GM12865 (cell line): ENCODE measurements at regions not wholly inside any gene's neighbourhood (a gene's known extent, or its start where the extent isn't known, plus 50 kb on each side); places are given as distances from the start of the nearest gene placed in this dataset.
"Not testable (repeated sequence)": the region's sequence is repeated elsewhere in the genome, so short reads cannot be mapped to it uniquely, and the experiment has no call there.

ENCODE experiments used
- DNase-seq: peaks from one replicate; pipeline ENCODE4 v3.0.0; 2010; ENCODE audit warnings: low read depth
- H3K4me3 ChIP-seq: 2 replicates; pipeline ENCODE4 v1.5.1; 2011; ENCODE audit warnings: mild to moderate bottlenecking, low read depth, low read length, control low read depth
- TF ChIP-seq, protein P1 (sequence below): IDR thresholded peaks from 2 replicates; pipeline ENCODE4 v1.5.1; 2011; ENCODE audit warnings: low read length, control low read depth, low read depth, inconsistent platforms; ENCODE audit not compliant: insufficient read depth; ENCODE audit errors: missing control alignments

DNA sequence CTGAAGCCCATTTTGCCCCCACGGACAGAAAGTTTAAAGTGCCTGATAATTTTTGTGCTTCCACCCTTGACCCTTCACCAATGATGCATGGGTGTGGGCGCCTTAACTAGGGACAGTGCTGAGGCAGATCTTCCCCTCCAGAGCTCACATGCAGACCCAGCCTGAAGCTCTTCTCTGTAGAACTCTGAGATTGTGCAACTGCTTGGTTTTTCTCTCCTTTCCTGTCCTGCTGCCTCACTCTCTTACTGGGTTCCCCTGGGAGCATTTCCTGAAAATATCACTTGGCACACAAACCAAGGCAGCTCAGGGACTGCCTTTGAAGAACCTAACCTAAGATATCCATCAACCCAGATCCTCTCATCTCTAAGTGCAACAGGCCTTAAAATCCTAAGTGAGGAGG lies 220.3 kb upstream of the STT3B start:
- TF ChIP-seq, protein P1, sequence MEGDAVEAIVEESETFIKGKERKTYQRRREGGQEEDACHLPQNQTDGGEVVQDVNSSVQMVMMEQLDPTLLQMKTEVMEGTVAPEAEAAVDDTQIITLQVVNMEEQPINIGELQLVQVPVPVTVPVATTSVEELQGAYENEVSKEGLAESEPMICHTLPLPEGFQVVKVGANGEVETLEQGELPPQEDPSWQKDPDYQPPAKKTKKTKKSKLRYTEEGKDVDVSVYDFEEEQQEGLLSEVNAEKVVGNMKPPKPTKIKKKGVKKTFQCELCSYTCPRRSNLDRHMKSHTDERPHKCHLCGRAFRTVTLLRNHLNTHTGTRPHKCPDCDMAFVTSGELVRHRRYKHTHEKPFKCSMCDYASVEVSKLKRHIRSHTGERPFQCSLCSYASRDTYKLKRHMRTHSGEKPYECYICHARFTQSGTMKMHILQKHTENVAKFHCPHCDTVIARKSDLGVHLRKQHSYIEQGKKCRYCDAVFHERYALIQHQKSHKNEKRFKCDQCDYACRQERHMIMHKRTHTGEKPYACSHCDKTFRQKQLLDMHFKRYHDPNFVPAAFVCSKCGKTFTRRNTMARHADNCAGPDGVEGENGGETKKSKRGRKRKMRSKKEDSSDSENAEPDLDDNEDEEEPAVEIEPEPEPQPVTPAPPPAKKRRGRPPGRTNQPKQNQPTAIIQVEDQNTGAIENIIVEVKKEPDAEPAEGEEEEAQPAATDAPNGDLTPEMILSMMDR, result no peak
- no peak overlapping the region for H3K4me3 ChIP-seq
- no peak for DNase-seq

DNA sequence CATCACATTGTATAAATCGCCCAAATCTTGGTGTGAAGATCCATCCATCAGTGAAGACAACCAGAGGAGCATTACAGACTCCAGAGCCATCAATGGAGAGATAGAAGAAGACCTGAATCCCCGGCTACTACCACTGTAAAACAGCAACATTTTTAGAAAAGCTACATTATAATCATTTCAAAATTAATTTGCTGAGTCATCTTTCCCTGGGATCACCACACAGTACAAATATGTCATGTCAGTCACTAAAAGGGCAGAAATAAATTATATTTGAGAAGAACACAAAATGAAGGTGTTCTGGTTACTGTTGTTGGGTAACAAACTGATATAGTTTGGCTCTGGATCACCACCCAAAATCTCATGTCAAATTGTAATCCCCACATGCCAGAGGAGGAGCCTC lies 218.5 kb upstream of the STT3B start:
- no peak overlapping the region for H3K4me3 ChIP-seq
- no peak for DNase-seq
- TF ChIP-seq, protein P1, result no peak

DNA sequence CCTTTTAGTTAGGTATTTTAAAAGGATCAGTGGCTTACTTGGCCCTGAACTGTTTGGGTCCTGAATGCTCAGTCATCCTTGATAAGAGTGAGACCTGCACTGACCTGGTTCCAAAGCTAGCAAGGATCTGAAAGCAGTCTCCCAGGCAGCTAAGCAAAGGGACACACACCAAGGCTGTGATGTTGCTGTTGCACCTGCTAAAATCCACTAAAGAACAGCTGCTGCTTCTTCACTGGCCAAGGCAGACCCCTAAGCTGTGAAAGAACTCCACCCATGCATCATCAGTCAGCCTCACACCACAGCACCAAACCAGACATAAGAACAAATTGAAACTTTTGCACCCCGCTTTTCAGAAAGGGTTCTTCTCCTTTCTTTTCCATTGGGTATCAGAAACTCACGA lies 213.4 kb upstream of the STT3B start:
- no peak overlapping the region for H3K4me3 ChIP-seq
- DNase-seq, result no peak
- TF ChIP-seq, protein P1, result no peak

DNA sequence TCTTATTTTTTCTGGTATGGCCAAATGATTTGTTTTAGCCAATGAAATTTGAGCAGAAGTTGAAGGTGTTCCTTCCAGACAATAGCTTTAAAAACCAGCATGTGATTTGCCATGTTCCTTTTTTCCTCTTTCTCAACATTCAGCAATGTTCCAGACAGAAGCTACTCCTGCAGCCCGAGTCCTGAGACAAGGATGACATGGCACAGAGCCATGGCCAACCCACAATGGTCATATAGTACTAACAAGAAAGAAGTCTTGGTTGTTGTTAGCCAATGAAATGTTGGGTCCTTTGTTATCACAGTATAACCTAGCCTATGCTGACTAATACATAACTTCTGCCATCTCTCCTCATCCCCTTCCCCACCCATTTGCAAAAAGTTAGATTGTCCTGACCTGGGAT lies 211.1 kb upstream of the STT3B start:
- DNase-seq, result no peak
- TF ChIP-seq, protein P1, result no peak
- no peak overlapping the region for H3K4me3 ChIP-seq

DNA sequence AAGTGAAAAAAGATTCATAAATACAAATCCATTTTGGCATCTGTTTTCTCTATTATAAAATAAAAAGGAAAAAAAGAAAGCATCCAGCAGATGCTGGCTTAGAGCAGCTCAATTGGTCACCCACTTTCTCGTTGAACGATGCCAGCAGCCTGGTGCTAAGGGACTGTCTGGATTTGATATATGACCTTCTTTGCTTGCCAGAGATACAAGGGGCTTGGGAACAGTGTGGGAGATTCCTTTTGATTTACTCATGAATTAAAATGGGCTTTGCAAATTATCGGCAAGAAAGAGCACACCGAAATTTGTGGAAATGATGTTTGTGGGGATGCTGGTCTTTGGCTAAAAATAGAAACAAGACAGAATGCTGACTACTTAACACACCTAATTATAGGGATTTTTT lies 210.3 kb upstream of the STT3B start:
- DNase-seq, result no peak
- TF ChIP-seq, protein P1, result no peak
- no peak overlapping the region for H3K4me3 ChIP-seq

DNA sequence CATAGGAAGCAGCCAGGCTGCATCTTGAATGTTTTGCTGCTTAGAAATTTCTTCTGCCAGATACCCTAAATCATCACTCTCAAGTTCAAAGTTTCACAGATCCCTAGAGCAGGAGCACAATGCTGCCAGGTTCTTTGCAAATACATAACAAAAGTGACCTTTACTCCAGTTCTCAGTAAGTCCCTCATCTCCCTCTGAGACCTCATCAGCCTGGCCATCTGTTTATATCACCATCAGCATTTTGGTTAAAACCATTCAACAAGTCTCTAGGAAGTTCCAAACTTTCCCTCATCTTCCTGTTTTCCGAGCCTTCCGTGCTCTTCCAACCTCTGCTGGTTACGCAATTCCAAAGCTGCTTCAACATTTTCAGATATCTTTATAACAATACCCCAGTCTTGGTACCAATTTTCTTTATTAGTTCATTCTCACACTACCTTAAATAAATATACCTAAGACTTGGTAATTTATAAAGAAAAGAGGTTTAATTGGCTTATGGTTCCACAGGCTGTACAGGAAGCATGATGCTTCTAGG lies 204.8 kb upstream of the STT3B start:
- DNase-seq, H3K4me3 ChIP-seq: not testable (repeated sequence)

DNA sequence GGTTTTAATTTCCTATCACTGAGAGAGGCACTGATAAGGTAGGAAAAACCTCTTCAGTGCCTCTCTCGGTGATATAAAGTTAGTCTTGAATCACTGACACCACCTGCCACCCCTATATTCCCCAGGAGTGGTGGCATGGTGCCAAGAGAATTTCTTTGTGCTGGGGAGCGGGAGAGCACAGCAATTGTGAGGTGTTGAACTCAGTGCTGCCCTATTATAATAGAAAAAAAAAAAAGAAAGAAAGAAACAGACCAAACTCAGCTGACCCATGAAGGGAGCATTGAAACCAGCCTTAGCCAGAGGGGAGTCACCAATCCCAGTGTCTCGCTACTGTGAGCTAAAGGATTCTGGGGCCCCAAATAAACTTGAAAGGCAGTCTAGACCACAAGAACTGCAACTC lies 201.4 kb upstream of the STT3B start:
- H3K4me3 ChIP-seq, result no peak overlapping the region
- no peak for DNase-seq
- TF ChIP-seq, protein P1, result no peak
